ENCODE measurements at regions not wholly inside any gene's neighbourhood (a gene's known extent, or its start where the extent isn't known, plus 50 kb on each side); places are given as distances from the start of the nearest gene placed in this dataset.

GRCh38 chr9:87796196-87796595, 70.3 kb downstream of the CTSL start:
- RAD21 ChIA-PET (ENCODE audit: unreplicated experiment): no interaction called here
- SMC1A ChIA-PET (ENCODE audit: uncharacterized antibody, unreplicated experiment): no interaction called here
- in situ Hi-C loops (cut with MboI) (no loop called here), intact Hi-C loops (cut with micrococcal nuclease; ENCODE audit: unreplicated experiment) (no loop called here)
- DNase-seq (ENCODE audit: low read depth, low spot score) (no peak), FAIRE-seq (no peak), ATAC-seq (no peak)
- H3K9ac ChIP-seq (ENCODE audit: control insufficient read depth, insufficient read depth, low read length): no peak overlapping the region
- no peaks in the 10 kb centered on the region; a peak in 2 of 4 replicates for H3K27me3 ChIP-seq (replicated peaks in 1 of 2; ENCODE audit: control insufficient read depth in 2 of 2, insufficient read depth in 2 of 2, low read length in 1 of 2)
- H3K9me3 ChIP-seq (replicated peaks; ENCODE audit: control insufficient read depth, insufficient read depth, low read length): no peaks in the 10 kb centered on the region; the same call in 2 of the 3 replicates
- POLR2A ChIA-PET: no interaction called here
- 16% methylated on average over 2 of the region's 2 CpGs for WGBS (ENCODE audit: insufficient coverage, insufficient replicate concordance, low lambda C conversion rate, missing lambda C conversion rate)
- CTCF ChIA-PET: no interaction called here
- H2AFZ ChIP-seq (ENCODE audit: control insufficient read depth, low read depth, low read length): no peak overlapping the region
- H4K20me1 ChIP-seq (ENCODE audit: control insufficient read depth, insufficient read depth): no peaks in the 10 kb centered on the region
- BruUV-seq (replicated peaks): no TSS peak
- H3K4me1 ChIP-seq (ENCODE audit: control insufficient read depth, insufficient read depth, low read length): 0 out of 2 replicates have a peak, but pooled peaks cover 3% of the 10 kb centered on the region
- H3K79me2 ChIP-seq (ENCODE audit: control insufficient read depth, insufficient read depth, low read length): no peaks in the 10 kb centered on the region
- no peak for TF ChIP-seq MYC (IDR thresholded peaks at IDR 0.05; ENCODE audit: insufficient read depth, insufficient read length, insufficient replicate concordance, low read length, severe bottlenecking)
- no peak for TF ChIP-seq CHD4 (IDR thresholded peaks at IDR 0.05)
- no peak for TF ChIP-seq CREB1 (IDR thresholded peaks at IDR 0.05; ENCODE audit: low read depth)
- TF ChIP-seq SPI1 (IDR thresholded peaks at IDR 0.05; ENCODE audit: borderline replicate concordance, insufficient read depth, low read depth, low read length): no peak
- H3K4me2 ChIP-seq (ENCODE audit: control insufficient read depth, insufficient read depth): no peak overlapping the region
- no peaks in the 10 kb centered on the region for H3K36me3 ChIP-seq (ENCODE audit: control insufficient read depth in 2 of 2, insufficient read depth in 2 of 2, low read length in 1 of 2)
- no peak overlapping the region for H3K27ac ChIP-seq (ENCODE audit: control insufficient read depth, insufficient read depth)
- no peak overlapping the region for H3K4me3 ChIP-seq

- POLR2A ChIA-PET: no interaction called here
- SMC1A ChIA-PET (ENCODE audit: uncharacterized antibody, unreplicated experiment): no interaction called here
- no peak for DNase-seq (ENCODE audit: low read depth, low spot score)
- no peak overlapping the region for H3K27ac ChIP-seq (ENCODE audit: control insufficient read depth, insufficient read depth)
- TF ChIP-seq TCF3 (IDR thresholded peaks at IDR 0.05; ENCODE audit: borderline replicate concordance, insufficient read depth, low read depth, low read length): no peak
- no peak for TF ChIP-seq RUNX3 (IDR thresholded peaks at IDR 0.05; ENCODE audit: low read length)
- TF ChIP-seq CBX3 (IDR thresholded peaks at IDR 0.05; ENCODE audit: borderline replicate concordance, low read depth): no peak
- no peak for TF ChIP-seq ZNF687 (IDR thresholded peaks at IDR 0.05)
- no peak for TF ChIP-seq STAT1 (conservative IDR thresholded peaks at IDR 0.05)
- no peak for TF ChIP-seq CREB1 (IDR thresholded peaks at IDR 0.05; ENCODE audit: low read depth)
- RAD21 ChIA-PET (ENCODE audit: unreplicated experiment): no interaction called here
- in situ Hi-C loops (cut with MboI): no loop called here
- intact Hi-C loops (cut with micrococcal nuclease; ENCODE audit: unreplicated experiment): no loop called here
- no peaks in the 10 kb centered on the region; a peak in 2 of 4 replicates for H3K27me3 ChIP-seq (replicated peaks in 1 of 2; ENCODE audit: control insufficient read depth in 2 of 2, insufficient read depth in 2 of 2, low read length in 1 of 2)
- H4K20me1 ChIP-seq (ENCODE audit: control insufficient read depth, insufficient read depth): no peaks in the 10 kb centered on the region
- H2AFZ ChIP-seq (ENCODE audit: control insufficient read depth, low read depth, low read length): no peak overlapping the region
- no peaks in the 10 kb centered on the region for H3K79me2 ChIP-seq (ENCODE audit: control insufficient read depth, insufficient read depth, low read length)
- H3K9ac ChIP-seq (ENCODE audit: control insufficient read depth, insufficient read depth, low read length): no peak overlapping the region
- no TSS peak for BruUV-seq (replicated peaks)
- H3K4me3 ChIP-seq: no peak overlapping the region
- CTCF ChIA-PET: no interaction called here
- no peaks in the 10 kb centered on the region for H3K36me3 ChIP-seq (ENCODE audit: control insufficient read depth in 2 of 2, insufficient read depth in 2 of 2, low read length in 1 of 2)
- H3K4me2 ChIP-seq (ENCODE audit: control insufficient read depth, insufficient read depth): no peak overlapping the region
- H3K4me1 ChIP-seq (ENCODE audit: control insufficient read depth, insufficient read depth, low read length): no peaks in the 10 kb centered on the region
- ATAC-seq: no peak
- no peak for FAIRE-seq
- no peaks in the 10 kb centered on the region; the same call in 2 of the 3 replicates for H3K9me3 ChIP-seq (replicated peaks; ENCODE audit: control insufficient read depth, insufficient read depth, low read length)
- WGBS (ENCODE audit: insufficient coverage, insufficient replicate concordance, low lambda C conversion rate, missing lambda C conversion rate): 7% methylated on average over 1 of the region's 1 CpG
Observed at GRCh38 chr9:87798261-87798833, 72.4 kb downstream of the CTSL start.
